ENCODE measurements at regions not wholly inside any gene's neighbourhood (a gene's known extent, or its start where the extent isn't known, plus 50 kb on each side); places are given as distances from the start of the nearest gene placed in this dataset.

DNA sequence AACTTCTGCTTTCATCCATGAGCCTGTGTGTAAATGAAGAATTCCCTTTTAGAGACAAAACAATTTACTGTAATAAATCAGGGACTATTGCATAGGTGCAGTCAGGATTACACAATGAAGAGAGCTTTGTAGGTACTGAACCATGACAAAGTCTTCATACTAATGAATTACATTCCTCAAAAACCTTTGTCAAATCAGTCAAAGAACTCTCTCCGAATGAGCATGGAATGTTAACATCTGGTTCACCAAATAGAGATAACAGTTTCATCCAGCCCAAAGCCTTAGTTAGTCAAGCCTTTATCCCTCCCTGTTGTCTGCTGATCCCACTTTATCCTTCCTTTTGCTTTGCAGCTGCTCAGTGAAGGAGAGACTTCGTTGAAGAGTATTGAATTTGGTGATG is 62.9 kb upstream of the DMRTA1 start:
- no peak overlapping the region for H3K27ac Mint-ChIP-seq (ENCODE audit: unreplicated experiment)
- no peak for DNase-seq
- no peaks in the 10 kb centered on the region for H3K27me3 Mint-ChIP-seq (ENCODE audit: unreplicated experiment)
- no TSS peak for BruUV-seq (replicated peaks)
- intact Hi-C loops (cut with micrococcal nuclease; ENCODE audit: unreplicated experiment): no loop called here
- no peaks in the 10 kb centered on the region for H3K4me1 Mint-ChIP-seq (ENCODE audit: low read depth, unreplicated experiment)
- TF ChIP-seq, protein P1, sequence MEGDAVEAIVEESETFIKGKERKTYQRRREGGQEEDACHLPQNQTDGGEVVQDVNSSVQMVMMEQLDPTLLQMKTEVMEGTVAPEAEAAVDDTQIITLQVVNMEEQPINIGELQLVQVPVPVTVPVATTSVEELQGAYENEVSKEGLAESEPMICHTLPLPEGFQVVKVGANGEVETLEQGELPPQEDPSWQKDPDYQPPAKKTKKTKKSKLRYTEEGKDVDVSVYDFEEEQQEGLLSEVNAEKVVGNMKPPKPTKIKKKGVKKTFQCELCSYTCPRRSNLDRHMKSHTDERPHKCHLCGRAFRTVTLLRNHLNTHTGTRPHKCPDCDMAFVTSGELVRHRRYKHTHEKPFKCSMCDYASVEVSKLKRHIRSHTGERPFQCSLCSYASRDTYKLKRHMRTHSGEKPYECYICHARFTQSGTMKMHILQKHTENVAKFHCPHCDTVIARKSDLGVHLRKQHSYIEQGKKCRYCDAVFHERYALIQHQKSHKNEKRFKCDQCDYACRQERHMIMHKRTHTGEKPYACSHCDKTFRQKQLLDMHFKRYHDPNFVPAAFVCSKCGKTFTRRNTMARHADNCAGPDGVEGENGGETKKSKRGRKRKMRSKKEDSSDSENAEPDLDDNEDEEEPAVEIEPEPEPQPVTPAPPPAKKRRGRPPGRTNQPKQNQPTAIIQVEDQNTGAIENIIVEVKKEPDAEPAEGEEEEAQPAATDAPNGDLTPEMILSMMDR (IDR thresholded peaks at IDR 0.05; ENCODE audit: unreplicated experiment): no peak
- CTCF ChIA-PET: no interaction called here
- no peaks in the 10 kb centered on the region for H3K9me3 Mint-ChIP-seq (ENCODE audit: low read depth, unreplicated experiment)
- H3K36me3 Mint-ChIP-seq (ENCODE audit: insufficient read depth, unreplicated experiment): no peaks in the 10 kb centered on the region
- H3K4me3 Mint-ChIP-seq (ENCODE audit: low read depth, unreplicated experiment): no peak overlapping the region

DNA sequence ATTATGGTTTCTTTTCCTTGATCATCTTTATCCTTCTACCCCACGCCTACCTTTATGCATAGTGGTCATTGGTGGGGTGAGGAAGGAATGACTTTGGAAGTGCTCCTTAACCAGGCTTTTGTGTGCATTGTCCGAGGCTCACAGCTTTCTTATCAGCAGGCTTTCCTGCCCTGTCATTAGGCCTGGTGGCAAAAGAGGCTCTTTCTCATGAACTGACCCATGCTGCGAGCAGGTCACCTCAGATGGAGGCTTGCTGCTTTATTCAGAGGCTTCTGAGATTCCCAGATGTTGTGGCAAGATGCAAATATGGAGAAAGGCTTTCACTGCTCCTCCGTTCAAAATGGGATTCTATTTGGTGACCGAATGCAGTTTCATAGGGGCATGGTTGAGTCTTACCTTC is 57.4 kb upstream of the DMRTA1 start:
- TF ChIP-seq, protein P1 (IDR thresholded peaks at IDR 0.05; ENCODE audit: unreplicated experiment): no peak
- no peak for DNase-seq
- Mint-ChIP-seq H3K4me3 (ENCODE audit: low read depth, unreplicated experiment) (no peak overlapping the region), H3K9me3 (ENCODE audit: low read depth, unreplicated experiment) (no peaks in the 10 kb centered on the region), H3K4me1 (ENCODE audit: low read depth, unreplicated experiment) (no peaks in the 10 kb centered on the region), H3K27me3 (ENCODE audit: unreplicated experiment) (no peaks in the 10 kb centered on the region), H3K27ac (ENCODE audit: unreplicated experiment) (no peak overlapping the region), H3K36me3 (ENCODE audit: insufficient read depth, unreplicated experiment) (no peaks in the 10 kb centered on the region)
- CTCF ChIA-PET: no interaction called here
- intact Hi-C loops (cut with micrococcal nuclease; ENCODE audit: unreplicated experiment): no loop called here
- BruUV-seq (replicated peaks): no TSS peak

DNA sequence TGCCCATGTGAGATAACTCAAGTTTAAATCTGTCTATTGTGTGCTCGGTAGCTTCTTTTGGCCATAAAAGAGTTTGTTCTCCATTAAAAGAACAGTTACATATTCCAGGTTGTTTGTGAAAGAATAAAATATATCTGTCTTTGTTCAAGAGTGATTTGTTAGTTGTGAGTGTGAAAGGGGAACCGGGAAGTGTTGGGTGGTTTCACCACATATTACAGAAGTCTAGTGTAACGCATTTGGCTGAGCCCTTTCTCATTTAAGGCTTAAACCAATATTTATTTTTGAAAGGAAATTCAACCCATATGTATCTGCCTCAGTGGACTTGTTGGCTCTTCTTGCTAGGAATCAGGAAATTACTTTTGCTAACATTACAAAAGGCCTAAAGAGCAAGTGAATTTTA is 54.1 kb upstream of the DMRTA1 start:
- Mint-ChIP-seq H3K9me3 (ENCODE audit: low read depth, unreplicated experiment) (peaks cover 2% of the 10 kb centered on the region), H3K36me3 (ENCODE audit: insufficient read depth, unreplicated experiment) (no peaks in the 10 kb centered on the region), H3K27me3 (ENCODE audit: unreplicated experiment) (no peaks in the 10 kb centered on the region), H3K4me1 (ENCODE audit: low read depth, unreplicated experiment) (peaks cover 9% of the 10 kb centered on the region), H3K27ac (ENCODE audit: unreplicated experiment) (no peak overlapping the region), H3K4me3 (ENCODE audit: low read depth, unreplicated experiment) (no peak overlapping the region)
- no peak for DNase-seq
- TF ChIP-seq, protein P1 (IDR thresholded peaks at IDR 0.05; ENCODE audit: unreplicated experiment): no peak
- CTCF ChIA-PET: no interaction called here
- BruUV-seq (replicated peaks): no TSS peak
- intact Hi-C loops (cut with micrococcal nuclease; ENCODE audit: unreplicated experiment): loop anchor here (10.0 kb wide), 1 partner anchor 88 kb away; no protein-coding TSS in a partner anchor

DNA sequence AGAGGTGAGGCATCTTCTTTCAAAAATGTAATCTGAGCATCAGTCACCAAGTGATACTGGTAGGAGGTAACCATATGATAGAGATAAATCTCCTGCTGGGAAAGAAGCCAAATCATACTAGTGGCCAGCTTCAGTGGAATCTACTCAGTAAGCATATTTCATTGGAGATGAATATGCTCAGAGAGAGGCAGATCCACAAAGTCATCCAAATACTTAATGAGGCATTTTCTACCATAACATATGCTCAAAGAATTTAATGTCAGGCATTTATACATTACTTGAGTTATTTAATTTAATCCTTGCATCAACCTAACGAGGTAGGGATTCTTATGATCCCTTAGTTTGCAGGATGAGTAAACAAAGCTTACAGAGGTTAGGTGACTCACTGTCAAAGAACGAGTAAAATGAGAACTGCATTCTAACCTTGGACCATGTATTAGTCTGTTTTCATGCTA is 50.9 kb upstream of the DMRTA1 start:
- no TSS peak for BruUV-seq (replicated peaks)
- no peaks in the 10 kb centered on the region for H3K27me3 Mint-ChIP-seq (ENCODE audit: unreplicated experiment)
- no peaks in the 10 kb centered on the region for H3K36me3 Mint-ChIP-seq (ENCODE audit: insufficient read depth, unreplicated experiment)
- TF ChIP-seq, protein P1 (IDR thresholded peaks at IDR 0.05; ENCODE audit: unreplicated experiment): no peak
- H3K9me3 Mint-ChIP-seq (ENCODE audit: low read depth, unreplicated experiment): peaks cover 2% of the 10 kb centered on the region
- intact Hi-C loops (cut with micrococcal nuclease; ENCODE audit: unreplicated experiment): loop anchor here (10.0 kb wide), 1 partner anchor 91 kb away; no protein-coding TSS in a partner anchor
- H3K4me1 Mint-ChIP-seq (ENCODE audit: low read depth, unreplicated experiment): peaks cover 9% of the 10 kb centered on the region
- no peak overlapping the region for H3K4me3 Mint-ChIP-seq (ENCODE audit: low read depth, unreplicated experiment)
- DNase-seq: no peak
- H3K27ac Mint-ChIP-seq (ENCODE audit: unreplicated experiment): no peak overlapping the region
- CTCF ChIA-PET: no interaction called here

Data from Calu3 (cell line).